Hippocampal formation (tissue), 2 donors: ENCODE measurements at regions not wholly inside any gene's neighbourhood (a gene's known extent, or its start where the extent isn't known, plus 50 kb on each side); places are given as distances from the start of the nearest gene placed in this dataset.
"Not testable (repeated sequence)": the region's sequence is repeated elsewhere in the genome, so short reads cannot be mapped to it uniquely, and the experiment has no call there.

ENCODE experiments used
- DNase-seq, 2 donors: peaks; one replicate each; lab custom pipeline; 2025; lab: John Stamatoyannopoulos, UW

DNA sequence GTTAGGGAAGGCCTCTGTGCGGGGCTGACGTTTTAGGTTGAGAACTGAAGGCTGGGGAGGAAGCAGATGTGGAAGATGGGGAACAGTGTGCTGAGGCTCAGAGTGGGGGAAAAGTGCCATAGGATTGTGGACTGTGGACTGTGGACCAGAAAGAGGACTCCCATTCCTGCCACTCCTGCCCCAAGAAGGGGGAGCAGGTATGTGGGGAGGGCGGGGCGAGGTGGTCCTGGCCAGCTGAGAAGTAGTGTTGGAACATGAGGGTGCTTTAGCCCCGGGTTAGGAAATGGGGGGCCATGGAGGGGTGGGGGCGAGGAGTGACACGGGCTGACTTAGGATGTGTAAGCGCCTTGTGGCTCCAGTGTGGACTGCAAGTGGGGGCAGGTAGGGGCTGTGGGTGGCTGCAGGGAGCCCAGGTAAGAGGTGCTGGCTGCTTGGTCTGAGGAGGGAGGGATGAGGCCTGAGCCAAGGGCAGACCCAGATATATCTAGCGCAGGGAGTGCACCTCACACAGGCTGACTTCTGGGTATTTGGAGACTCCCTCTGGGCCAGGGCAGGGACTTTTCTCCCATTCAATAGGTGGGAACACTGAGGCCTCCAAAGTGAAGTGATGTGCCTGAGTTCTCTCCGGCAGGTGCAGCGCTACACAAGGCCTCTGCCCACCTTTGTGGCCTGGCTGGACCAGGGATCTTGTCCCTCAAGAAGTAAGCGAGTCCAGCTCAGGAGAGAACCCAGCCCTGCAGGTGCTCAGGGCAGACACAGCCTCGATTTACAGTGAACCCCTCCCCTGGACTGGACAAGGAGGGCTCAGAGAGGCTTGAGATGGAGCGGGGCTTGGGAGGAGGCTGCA, 76.6 kb upstream of the TOX2 start:
- no peak for DNase-seq

DNA sequence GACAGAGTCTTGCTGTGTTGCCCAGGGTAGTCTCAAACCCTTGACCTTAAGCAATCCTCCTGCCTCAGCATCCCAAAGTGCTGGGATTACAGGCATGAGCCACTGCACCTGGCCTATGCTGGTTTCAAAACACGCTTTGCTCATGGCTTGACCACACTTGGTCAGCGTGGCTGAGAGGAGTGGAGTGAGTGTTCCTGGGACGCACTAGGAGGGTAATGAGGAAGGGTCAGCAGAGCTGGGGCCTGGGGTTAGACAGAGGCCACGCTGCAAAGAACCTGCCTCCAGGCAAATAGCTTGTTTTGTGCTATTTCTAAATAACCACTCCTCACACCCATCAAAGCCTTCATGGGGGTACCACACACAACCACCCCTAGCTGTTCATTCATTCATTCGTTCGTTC, 77.9 kb upstream of the TOX2 start:
- DNase-seq = no peak

DNA sequence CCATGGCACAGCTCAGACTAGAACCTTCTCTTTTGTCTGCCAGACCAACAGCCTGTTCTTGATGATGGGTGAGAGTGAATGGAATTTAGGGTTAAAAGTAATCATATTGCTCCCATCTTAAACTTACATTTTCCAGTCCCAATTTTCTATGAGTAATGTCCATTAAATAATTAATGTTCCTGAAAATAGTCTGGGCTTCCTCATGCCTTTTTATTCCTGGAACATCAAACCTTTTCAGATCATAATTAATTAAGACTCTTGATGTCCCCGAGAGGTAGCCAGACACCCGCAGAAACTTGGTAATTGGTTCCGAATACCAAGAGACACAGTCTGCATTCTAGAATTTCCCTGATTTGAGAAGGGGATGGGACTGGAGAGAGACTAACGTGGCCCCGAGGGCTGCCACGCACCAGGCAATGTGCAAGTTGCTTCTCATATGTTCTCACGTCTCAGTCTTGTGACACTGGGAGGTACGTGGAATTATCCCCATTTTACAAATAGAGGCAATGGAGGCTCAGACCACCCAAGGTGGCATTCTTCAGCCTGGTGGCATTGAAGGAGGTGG, 78.6 kb upstream of the TOX2 start:
- DNase-seq = no peak

DNA sequence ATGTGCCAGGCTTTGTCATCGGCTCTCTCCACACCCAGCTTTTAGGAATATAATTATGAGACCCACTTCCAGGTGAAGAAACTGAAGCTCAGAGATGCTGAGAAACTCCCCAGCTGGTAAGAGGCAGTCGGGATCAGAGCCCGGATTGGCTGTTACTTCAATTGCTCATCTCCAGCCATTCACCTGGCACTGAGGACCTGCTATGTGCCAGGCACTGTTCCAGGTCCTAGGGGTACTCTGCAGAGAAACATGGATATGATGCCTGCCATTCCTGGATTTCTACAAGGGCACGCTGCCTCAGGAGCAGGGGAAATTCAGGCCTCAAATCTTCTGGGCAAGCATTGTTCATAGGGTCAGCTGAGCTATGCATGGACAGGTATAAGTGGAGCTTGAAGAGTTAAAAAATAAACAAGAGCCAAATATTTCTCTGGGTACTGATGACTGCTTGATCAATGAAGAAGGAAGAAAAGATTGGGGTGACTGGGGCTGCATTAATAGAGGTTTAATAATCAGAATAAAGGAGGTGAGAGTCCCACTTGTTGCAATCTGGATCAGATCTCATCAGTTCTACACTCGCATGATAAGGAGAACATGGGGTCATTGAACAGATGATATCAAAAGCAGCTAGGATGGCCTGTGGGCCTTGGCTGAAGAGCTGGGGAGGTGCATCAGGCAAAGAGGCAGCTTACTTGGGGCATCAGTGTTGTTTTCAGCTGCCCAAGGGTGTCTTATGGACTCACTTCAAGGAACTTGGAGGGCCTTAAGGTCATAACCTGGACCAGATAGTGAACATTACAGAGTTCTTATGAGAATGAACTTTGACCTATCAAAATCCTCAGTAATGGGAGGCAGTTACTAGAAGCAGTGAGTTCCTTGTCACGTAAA, 80.9 kb upstream of the TOX2 start:
- no peak for DNase-seq

DNA sequence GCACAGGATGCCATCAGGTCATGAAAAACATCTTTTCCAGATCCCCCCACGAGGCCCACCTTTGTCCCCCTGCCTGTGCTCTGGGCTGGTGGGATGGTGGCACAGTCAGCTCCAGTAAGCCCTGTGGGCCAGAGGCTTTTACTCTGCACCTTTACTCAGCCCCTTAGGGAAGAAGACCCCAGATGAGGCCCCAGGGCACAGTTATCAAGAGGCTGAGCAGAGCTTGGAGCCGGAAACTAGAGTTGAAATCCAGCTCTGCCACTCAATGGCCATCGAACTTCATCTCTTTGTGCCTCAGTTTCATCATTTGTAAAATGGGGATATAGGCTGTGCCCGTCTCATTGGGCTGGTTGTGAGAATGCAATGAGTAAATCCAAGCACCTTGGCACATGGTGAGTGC, 81.7 kb upstream of the TOX2 start:
- no peak for DNase-seq

DNA sequence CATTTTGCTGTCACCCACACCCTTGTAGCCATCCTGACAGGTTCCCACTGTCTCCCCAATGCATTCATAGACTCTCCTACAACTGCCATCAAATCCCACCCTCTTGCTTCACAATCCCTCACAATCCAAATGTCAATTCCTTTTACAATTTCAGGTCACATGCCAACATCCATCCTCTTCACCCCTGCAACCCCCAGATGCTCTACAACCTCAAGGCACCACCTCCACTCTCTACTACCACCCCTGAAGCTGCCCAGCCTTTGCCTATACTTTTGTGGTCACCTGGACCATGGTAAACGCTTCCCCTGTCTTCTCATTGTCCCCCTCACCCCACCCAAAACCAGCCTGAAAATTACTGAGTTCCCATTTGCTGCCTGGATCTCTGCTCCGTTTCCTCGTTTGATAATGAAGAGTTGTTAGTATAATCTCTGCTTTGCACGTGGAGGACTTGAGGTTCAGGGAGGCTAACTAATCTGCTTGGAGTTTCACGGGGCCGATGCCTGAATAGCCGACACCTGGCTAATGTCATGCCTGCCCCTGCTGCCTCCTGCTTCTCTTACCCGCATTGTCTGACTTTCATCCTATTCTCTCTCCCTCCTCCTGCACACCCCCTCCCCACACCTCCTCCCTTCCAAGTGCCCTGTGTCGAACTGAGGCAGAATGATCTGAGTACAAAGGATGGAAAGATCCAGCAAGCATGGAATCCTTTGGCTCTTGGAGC, 82.4 kb upstream of the TOX2 start:
- DNase-seq = no peak

DNA sequence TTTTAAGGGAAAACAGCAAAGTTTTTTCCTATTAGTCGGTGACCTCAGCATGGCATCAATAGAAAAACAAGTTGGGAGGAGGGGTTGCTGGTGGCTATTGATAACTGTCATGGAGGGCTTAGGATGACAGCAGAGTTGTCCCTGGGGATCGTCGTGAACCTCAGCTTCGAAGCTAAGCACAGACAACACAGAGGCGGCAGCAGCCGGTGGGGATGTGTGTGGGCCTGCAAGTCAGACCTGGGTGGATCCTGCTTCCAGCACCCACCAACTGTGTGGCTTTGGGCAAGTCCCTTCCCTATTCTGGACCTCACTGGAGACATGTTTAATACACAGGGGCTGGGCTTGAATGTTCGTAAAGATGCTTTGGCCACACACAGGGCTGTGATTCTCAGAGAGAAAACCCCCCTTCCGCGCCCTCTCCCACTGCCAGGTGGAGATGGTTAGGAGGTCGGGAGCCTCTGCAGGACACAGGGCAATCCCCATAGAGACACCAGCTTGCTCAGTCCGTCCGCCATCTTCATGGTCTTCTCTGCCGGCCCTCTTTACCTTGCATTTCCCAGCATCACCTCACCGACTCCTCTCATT, 83.1 kb upstream of the TOX2 start:
- no peak for DNase-seq

DNA sequence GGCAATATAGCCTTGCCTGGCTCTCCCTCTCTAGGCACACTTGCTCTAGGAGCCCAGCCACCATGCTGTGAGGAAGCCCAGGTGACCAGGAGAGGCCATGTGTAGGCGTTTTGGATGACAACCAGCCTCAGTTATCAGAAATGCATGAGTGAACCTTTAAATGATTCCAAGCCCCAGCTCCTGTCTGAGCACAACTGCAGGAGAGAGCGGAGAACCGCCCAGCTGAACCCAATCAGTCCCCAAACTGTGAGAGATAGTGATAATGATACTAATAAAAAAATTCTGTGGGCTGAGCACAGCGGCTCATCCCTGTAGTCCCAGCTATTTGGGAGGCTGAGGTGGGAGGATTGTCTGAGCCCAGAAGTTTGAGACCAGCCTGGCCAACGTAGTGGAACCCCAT, 83.8 kb upstream of the TOX2 start:
- no peak for DNase-seq

DNA sequence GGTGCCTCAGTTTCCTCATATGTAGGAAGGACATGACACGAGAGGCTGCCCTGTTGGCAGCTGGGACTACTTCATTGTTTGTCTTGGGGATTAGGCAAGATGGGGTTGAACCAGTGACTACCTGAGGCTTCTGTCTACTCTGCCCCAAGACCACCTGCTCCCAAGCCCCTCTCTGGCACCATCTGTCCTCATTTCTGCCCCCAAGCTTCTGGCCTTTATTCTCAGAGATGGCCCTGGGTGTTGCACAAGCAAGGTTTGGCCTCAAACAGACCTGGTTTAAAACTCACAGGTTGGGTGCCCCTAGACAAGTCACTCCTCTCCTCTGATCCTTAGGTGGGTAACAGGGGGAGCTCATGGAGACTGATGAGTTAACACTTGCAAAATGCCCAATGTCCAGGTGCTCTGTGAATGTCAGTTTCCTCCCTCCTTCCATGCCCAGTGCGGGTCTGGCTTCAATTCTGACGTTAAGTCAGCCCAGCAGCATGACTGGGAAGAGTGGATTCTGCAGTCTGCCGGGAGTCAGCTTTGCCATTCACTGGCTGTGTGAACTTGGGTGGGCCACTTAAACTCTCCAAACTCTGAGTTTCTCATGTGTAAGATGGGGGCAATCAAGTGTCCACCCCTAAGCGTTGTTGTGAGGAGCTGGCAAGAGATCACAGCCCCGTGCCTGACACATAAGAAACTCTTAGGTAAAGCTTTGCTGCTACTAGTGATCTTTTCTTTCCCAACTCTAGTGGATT, 84.5 kb upstream of the TOX2 start:
- DNase-seq = no peak

DNA sequence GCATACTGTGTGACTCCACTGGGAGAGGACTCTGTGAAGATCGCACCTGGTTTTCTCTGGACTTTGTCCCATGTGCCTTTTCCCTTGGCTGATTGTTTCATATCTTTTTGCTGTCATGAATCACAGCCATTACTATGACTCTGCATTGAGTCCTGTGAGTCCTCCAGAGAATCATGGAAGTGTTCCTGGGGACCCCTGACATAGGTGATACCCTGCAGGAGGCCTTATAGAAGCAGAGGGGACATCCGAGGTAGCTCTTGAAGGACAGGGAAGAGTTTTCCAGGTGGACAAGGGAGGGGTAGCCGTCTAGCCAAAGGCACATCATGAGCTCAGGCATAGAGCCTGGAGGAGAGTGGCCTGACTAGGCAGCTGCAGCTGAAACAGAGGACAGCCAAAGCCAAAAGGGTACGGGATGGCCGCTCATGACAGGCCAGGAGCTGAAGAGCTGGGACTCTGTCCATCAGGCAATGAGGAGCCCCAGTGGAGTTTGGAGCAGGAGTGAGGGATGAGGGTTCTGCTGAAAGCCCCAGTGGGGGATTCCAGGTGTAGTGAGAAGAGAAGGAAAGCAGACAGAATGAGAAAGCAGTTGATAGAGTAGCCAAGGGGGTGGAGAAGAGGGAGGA, 86.6 kb upstream of the TOX2 start:
- DNase-seq = no peak

DNA sequence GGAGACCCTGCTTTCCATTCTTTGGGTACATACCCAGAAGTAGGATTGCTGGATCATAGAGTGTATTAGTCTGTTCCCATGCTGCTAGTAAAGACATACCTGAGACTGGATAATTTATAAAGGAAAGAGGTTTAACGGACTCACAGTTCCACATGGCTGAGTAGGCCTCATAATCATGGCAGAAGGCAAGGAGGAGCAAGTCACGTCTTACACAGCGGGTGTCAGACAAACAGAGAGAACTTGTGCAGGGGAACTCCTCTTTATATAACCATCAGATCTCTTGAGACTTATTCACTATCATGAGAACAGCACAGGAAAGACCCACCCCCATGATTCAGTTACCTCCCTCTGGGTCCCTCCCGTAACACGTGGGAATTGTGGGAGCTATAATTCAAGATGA, 87.7 kb upstream of the TOX2 start:
- DNase-seq = not testable (repeated sequence)

DNA sequence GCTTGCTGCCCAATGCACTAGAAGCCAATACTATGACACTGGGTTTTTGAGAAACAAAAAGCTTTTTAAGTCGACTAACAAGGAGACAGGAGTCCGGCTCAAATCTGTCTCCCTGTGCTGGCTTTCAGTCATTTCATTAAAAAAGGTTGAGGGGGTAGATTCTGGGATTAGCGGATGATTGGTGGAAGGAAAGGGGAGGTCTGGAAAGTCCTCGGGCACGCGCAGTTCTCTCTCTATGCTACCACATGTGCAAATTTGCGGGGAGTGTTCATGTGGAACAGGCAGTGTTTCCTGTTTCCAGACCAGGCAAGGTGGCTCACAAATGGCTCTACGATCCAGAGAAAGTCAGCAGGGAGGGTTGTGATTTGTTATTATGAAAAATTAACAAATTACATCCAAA, 89.1 kb upstream of the TOX2 start:
- DNase-seq = peak in 1 of 2 donors; percentile 2

DNA sequence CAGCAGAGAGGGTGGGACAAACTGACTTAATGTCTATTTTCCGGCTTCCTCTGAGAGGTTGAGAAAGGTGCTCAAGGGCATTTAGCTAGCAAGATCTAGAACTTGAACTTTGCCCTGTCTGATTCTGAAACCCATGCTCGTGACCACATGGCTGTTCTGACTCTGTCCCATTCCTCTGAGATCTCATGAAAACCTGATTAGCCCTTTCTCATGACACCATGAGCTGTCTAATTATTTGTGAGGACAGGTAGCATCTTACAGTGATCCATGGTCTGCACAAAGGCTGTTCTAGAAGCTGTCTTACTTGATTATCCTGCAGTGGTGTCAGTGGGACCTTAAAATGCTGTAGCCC, 89.6 kb upstream of the TOX2 start:
- no peak for DNase-seq

DNA sequence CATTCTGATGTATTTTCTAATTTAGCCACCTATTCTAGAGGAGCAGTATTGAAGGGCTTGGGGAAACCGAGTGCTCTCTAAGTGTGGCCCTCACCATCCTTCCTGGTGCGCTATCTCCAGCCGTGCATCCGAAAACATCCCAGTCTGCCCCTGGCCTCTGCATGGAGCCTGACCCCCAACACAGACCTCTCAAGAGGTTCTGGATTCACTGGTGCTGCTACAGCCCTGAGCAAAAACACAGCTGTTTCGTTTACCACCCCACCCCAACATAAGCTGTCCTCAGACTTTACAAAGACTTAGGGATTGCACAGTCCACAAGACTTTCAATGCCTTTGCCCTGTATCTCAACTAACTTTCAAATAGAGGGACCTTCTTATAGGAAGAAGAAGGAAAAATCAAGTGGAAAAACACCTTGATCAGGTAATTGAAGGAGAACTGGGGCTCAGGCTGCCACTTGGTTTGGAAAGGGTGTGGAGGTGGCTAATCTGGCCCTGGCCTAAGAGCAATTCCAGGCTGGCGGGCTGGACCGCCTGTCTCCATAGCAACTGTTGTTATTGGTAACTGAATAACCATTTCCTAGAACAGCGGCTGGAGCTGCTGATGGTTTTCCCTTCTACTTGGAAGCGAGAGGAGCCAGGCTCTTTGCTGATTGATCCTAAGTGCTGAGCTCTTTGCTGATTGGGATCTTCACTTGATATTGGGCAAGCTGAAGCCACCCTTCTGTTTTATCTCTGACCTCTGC, 90.2 kb upstream of the TOX2 start:
- DNase-seq = peak; percentile 18 to 28

DNA sequence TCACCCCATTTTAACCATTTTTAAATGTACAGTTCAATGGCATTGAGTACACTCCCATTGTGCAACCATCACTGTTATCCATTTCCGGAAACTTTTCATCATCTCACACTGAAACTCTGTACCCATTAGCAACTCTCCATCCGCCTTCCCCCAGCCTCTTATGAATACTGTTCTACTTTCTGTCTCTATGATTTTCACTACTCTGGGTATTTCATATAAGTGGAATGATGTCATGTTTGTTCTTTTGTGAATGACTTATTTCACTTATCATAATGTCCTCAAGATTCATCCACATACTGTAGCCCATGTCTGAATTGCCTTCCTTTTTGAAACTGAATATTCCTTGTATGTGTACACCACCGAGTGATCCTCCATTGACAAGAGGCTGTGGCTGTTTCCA, 92.9 kb upstream of the TOX2 start:
- DNase-seq = no peak

DNA sequence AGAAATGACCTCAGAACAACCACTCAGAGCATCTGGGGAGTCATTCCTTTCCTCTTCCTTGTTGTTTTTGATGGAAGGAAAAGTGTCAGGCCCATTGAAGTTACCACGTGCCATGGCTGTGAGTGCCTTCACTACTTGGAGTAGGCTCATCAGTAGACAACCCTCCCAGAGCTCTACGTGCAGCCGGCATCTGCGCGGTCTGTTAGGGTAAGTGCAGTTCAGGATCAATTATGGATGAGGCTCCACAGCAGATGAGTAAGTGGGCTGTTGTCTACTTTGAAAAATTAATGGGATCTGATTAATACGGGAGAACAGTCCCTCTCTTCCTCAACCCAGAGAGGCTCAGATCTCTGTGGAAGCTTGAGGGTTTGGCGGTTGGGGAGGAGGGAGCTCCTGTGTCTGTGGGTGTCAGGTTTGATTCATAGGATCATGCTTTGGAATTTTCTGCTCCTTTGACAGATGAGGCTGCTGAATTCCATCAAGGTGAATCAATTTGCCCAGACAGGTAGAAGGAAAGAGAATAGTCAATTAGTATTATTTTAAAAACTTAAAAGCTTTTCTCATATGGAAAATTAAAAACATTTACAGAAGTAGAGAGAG, 93.8 kb upstream of the TOX2 start:
- no peak for DNase-seq

DNA sequence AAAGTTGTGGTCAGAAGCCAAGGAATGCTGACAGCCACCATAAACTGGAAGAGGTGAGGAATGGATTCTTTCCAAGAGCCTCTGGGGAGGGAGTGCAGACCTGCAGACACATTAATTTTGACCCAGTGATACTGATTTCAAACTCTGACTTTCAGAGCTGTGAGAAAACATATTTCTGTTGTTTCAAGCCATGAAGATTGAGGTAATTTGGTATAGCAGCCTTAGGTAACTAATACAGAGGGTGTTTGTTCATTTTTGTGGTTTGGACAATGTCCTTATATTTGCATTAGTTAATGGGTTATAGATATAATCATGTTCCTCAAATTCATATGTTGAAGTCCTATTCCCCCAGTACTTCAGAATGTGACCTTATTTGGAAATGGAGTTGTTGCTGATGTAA, 85.4 kb upstream of the GTSF1L start:
- no peak for DNase-seq

DNA sequence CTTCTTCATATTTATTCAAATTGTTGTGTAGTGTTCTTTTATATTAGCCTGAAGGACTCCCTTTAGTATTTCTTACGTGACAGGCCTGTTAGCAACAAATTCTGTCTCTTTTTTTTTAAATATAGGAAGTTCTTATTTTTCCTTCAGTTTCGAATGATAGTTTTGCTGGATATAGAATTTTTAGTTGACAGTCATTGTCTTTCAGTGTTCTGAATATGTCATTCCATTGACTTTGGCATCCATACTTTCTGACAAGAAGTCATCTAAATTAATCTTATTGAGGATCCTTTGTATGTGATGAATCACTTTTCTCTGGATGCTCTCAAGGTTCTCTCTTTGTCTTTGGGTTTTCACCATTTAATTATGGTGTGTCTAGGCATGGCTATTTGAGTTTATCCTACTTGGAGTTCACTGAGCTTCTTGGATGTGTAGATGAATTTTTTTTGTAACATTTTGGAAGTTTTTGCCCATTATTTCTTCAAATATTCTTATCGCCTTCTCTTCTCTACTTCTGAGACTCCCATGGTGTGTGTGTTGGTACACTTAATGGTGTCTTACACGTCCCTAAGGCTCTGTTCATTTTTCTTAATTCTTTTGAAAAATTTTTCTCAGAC, 82.5 kb upstream of the GTSF1L start:
- DNase-seq = no peak

DNA sequence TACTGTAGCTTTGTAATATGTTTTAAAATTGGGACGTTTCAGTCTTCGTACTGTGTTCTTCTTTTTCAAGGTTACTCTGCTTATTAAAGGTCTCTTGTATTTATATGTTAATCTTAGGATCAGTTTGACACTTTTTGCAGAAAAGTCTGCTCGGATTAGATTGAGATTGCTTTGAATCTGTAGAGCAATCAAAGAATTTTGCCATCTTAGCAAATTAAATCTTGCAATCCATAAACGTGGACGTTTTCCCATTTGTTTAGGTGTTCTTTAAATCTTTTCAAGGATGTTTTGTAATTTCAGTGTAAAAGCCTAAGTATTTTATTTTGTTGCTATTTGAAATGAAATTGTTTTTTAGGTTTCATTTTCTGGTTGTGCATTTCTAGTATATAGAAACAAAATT, 78.0 kb upstream of the GTSF1L start:
- no peak for DNase-seq
